RWPE2 (cell line): ENCODE measurements at regions not wholly inside any gene's neighbourhood (a gene's known extent, or its start where the extent isn't known, plus 50 kb on each side); places are given as distances from the start of the nearest gene placed in this dataset.

Experiments used
- ATAC-seq: fragments of 200-7000 bp; cut with Tn5 transposase; 3 replicates; pipeline ENCODE4 v1.9.1; 2021; ENCODE audit warnings: low read depth
- DNase-seq: peaks from one replicate; pipeline ENCODE4 v3.0.0-alpha.2; 2020; ENCODE audit warnings: low spot score
- H3K27ac ChIP-seq: fragments of 450-650 bp; 2 replicates; pipeline ENCODE4 v1.5.1; 2017; ENCODE audit warnings: mild to moderate bottlenecking; ENCODE audit not compliant: poor library complexity, severe bottlenecking
- H3K27me3 ChIP-seq: fragments of 250-450 bp; sonication (Bioruptor Pico); 2 replicates; pipeline ENCODE4 v1.5.1; 2021; ENCODE audit warnings: mild to moderate bottlenecking, moderate library complexity; ENCODE audit not compliant: insufficient read depth, poor library complexity, severe bottlenecking
- H3K36me3 ChIP-seq: fragments of 250-450 bp; sonication (Bioruptor Pico); 2 replicates; pipeline ENCODE4 v1.5.1; 2020; ENCODE audit warnings: low read depth, mild to moderate bottlenecking, moderate library complexity
- H3K4me1 ChIP-seq: fragments of 250-450 bp; sonication (Bioruptor Pico); 2 replicates; pipeline ENCODE4 v1.5.1; 2021; ENCODE audit warnings: mild to moderate bottlenecking, moderate library complexity; ENCODE audit not compliant: insufficient read depth, poor library complexity, severe bottlenecking
- H3K4me3 ChIP-seq: fragments of 250-450 bp; sonication (Bioruptor Pico); 2 replicates; pipeline ENCODE4 v1.5.1; 2021; ENCODE audit warnings: mild to moderate bottlenecking, moderate library complexity; ENCODE audit not compliant: severe bottlenecking
- H3K9me3 ChIP-seq: fragments of 250-450 bp; sonication (Bioruptor Pico); 2 replicates; pipeline ENCODE4 v1.5.1; 2021; ENCODE audit warnings: mild to moderate bottlenecking, moderate library complexity; ENCODE audit not compliant: severe bottlenecking
- CTCF ChIP-seq: fragments of 450-650 bp; IDR thresholded peaks from one replicate; pipeline ENCODE4 v1.5.1; 2017; ENCODE audit warnings: mild to moderate bottlenecking, moderate library complexity; ENCODE audit not compliant: poor library complexity, severe bottlenecking

DNA sequence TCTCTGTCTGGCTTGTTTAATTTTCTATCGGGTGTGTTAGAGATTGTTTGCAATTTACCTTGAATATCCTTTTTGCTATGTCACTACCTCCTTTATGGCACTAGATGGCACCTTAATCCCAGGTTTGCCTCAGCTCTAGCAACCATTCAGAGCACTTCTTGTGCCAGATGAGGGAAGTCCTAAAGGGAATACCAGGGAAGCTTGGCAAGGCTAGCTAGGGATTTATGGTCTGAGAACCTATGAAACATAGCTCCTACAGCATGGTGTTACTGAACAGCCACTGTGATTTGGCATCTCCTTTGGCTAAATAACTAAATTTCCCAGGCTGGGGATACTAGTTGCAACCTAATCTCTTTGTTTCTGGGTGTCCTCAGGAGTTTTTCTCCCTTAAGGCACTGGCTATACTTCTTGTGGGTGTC, 69.0 kb upstream of the VOPP1 start:
- no peaks in the 10 kb centered on the region for H3K36me3 ChIP-seq
- peak; percentile 86 for TF ChIP-seq CTCF
- peak overlapping the region; percentile 49 for H3K27ac ChIP-seq
- no peaks in the 10 kb centered on the region for H3K27me3 ChIP-seq
- DNase-seq: no peak
- no peaks in the 10 kb centered on the region for H3K9me3 ChIP-seq
- peaks cover 14% of the 10 kb centered on the region for H3K4me1 ChIP-seq
- no peak overlapping the region for H3K4me3 ChIP-seq
- ATAC-seq: peak; percentile 94

GRCh38 chr7:55639640-55640039, 67.3 kb upstream of the VOPP1 start:
- Histone ChIP-seq H3K4me3 (no peak overlapping the region), H3K27me3 (no peaks in the 10 kb centered on the region), H3K27ac (no peak overlapping the region), H3K9me3 (no peaks in the 10 kb centered on the region), H3K4me1 (peaks cover 14% of the 10 kb centered on the region), H3K36me3 (no peaks in the 10 kb centered on the region)
- ATAC-seq (no peak), DNase-seq (no peak)
- TF ChIP-seq CTCF: no peak

DNA sequence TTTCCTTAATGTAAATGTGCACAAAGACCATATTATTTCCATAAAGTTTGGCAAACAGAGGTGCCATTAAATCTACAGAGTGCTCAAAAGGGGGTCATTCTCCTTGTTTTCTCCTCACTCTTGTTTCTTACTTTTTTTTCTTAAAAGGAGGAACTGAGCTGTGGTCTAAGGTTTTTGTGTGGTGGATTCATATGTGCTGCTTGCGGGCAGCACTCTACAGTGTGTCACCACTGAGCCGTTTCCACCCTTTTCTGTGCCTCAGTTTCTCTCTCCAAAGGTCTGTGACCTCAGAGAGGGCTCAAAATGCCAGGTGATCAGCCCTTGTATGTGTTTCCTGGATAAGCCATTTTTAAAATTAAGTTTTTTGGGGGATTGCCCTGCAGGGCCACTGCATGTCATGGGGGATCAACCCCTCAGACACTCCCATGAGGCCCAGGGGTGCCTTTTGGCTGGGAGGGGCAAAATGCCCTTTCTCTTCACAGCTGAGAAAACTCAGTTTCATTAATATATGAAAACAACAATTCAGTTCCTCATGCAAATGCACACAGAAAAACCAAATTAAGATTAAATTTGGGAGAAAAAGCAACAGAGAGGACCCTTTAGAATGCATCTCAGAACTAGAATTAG, 56.9 kb upstream of the VOPP1 start:
- DNase-seq: no peak
- no peak for ATAC-seq
- H3K27ac ChIP-seq: no peak overlapping the region
- no peak overlapping the region for H3K4me3 ChIP-seq
- no peak for TF ChIP-seq CTCF
- H3K36me3 ChIP-seq: no peaks in the 10 kb centered on the region
- H3K27me3 ChIP-seq: no peaks in the 10 kb centered on the region
- peaks cover 12% of the 10 kb centered on the region for H3K9me3 ChIP-seq
- H3K4me1 ChIP-seq: no peaks in the 10 kb centered on the region

GRCh38 chr7:55624813-55625212, 52.5 kb upstream of the VOPP1 start:
- ATAC-seq: no peak
- no peak overlapping the region for H3K4me3 ChIP-seq
- DNase-seq: no peak
- no peak for TF ChIP-seq CTCF
- H3K27ac ChIP-seq: no peak overlapping the region
- H3K36me3 ChIP-seq: no peaks in the 10 kb centered on the region
- H3K27me3 ChIP-seq: no peaks in the 10 kb centered on the region
- H3K9me3 ChIP-seq: peaks cover 12% of the 10 kb centered on the region
- peaks cover 2% of the 10 kb centered on the region for H3K4me1 ChIP-seq

GRCh38 chr7:55623617-55624016, 51.3 kb upstream of the VOPP1 start:
- H3K36me3 ChIP-seq: no peaks in the 10 kb centered on the region
- ATAC-seq (no peak), DNase-seq (no peak)
- no peak for TF ChIP-seq CTCF
- H3K27me3 ChIP-seq: no peaks in the 10 kb centered on the region
- peaks cover 12% of the 10 kb centered on the region for H3K9me3 ChIP-seq
- peaks cover 2% of the 10 kb centered on the region for H3K4me1 ChIP-seq
- no peak overlapping the region for H3K27ac ChIP-seq
- H3K4me3 ChIP-seq: no peak overlapping the region
